Fibroblast of the conjunctiva (primary cell): ENCODE measurements at regions not wholly inside any gene's neighbourhood (a gene's known extent, or its start where the extent isn't known, plus 50 kb on each side); places are given as distances from the start of the nearest gene placed in this dataset.

Experiments used
- DNase-seq: peaks from one replicate; pipeline ENCODE4 v3.0.0-alpha.2; 2010; ENCODE audit warnings: low read depth

- DNase-seq: no peak
Measured at GRCh38 chr2:47315475-47315874, 53.6 kb upstream of the EPCAM start.

GRCh38 chr2:47313728-47314127, 55.4 kb upstream of the EPCAM start:
- no peak for DNase-seq

GRCh38 chr2:47313141-47313691, 55.9 kb upstream of the EPCAM start:
- DNase-seq: no peak

- no peak for DNase-seq
Measured at GRCh38 chr2:47312491-47312850, 56.6 kb upstream of the EPCAM start.

- DNase-seq: no peak
Measured at GRCh38 chr2:47311764-47312490, 57.2 kb upstream of the EPCAM start.

- DNase-seq: no peak
Measured at GRCh38 chr2:47310801-47311560, 58.1 kb upstream of the EPCAM start.

- no peak for DNase-seq
Measured at GRCh38 chr2:47309952-47310800, 58.9 kb upstream of the EPCAM start.

- no peak for DNase-seq
Measured at GRCh38 chr2:47309472-47309951, 59.6 kb upstream of the EPCAM start.

GRCh38 chr2:47307066-47307465, 62.0 kb upstream of the EPCAM start:
- no peak for DNase-seq

GRCh38 chr2:47304654-47305053, 64.5 kb upstream of the EPCAM start:
- no peak for DNase-seq

- no peak for DNase-seq
Measured at GRCh38 chr2:47303341-47304148, 65.6 kb upstream of the EPCAM start.

- DNase-seq: no peak
Measured at GRCh38 chr2:47302308-47302707, 66.8 kb upstream of the EPCAM start.

- no peak for DNase-seq
Measured at GRCh38 chr2:47301731-47302130, 67.4 kb upstream of the EPCAM start.

- DNase-seq: no peak
Measured at GRCh38 chr2:47301277-47301618, 67.9 kb upstream of the EPCAM start.

- no peak for DNase-seq
Measured at GRCh38 chr2:47300609-47301276, 68.4 kb upstream of the EPCAM start.

- DNase-seq: no peak
Measured at GRCh38 chr2:47300081-47300480, 69.0 kb upstream of the EPCAM start.

- DNase-seq: peak; percentile 34
Measured at GRCh38 chr2:47299555-47299954, 69.6 kb upstream of the EPCAM start.

GRCh38 chr2:47298771-47299170, 70.3 kb upstream of the EPCAM start:
- DNase-seq: no peak

- DNase-seq: no peak
Measured at GRCh38 chr2:47297767-47298425, 71.2 kb upstream of the EPCAM start.

GRCh38 chr2:47295981-47296635, 73.0 kb upstream of the EPCAM start:
- DNase-seq: no peak
